Tibial nerve (tissue), 4 donors: ENCODE measurements at regions not wholly inside any gene's neighbourhood (a gene's known extent, or its start where the extent isn't known, plus 50 kb on each side); places are given as distances from the start of the nearest gene placed in this dataset.

Experiments used
- CTCF ChIP-seq, 5 experiments: fragments of 200-600 bp in 3 of 5; fragments of 450-650 bp in 2 of 5; sonication (generic) in 3 of 5; IDR thresholded peaks; one replicate each; pipeline ENCODE4 v1.5.1; 2016 to 2019; ENCODE audit warnings: antibody characterized with exemption in 5 of 5, mild to moderate bottlenecking in 3 of 5, moderate library complexity in 2 of 5
- EP300 ChIP-seq, 2 donors: sonication (generic); formaldehyde crosslinking; IDR thresholded peaks; one replicate each; pipeline ENCODE4 v1.6.1; 2017; ENCODE audit warnings: antibody characterized with exemption in 2 of 2, mild to moderate bottlenecking in 1 of 2

GRCh38 chr14:65819569-65819968, 407.0 kb downstream of the FUT8 start:
- no peak for TF ChIP-seq CTCF (IDR thresholded peaks at IDR 0.05)
- no peak for TF ChIP-seq EP300 (IDR thresholded peaks at IDR 0.05)
